OCI-M1 (cell line): ENCODE measurements at regions not wholly inside any gene's neighbourhood (a gene's known extent, or its start where the extent isn't known, plus 50 kb on each side); places are given as distances from the start of the nearest gene placed in this dataset.
"Not testable (repeated sequence)": the region's sequence is repeated elsewhere in the genome, so short reads cannot be mapped to it uniquely, and the experiment has no call there.

Experiments used
- DNase-seq: peaks from one replicate; lab custom pipeline; 2025; lab: John Stamatoyannopoulos, UW

DNA sequence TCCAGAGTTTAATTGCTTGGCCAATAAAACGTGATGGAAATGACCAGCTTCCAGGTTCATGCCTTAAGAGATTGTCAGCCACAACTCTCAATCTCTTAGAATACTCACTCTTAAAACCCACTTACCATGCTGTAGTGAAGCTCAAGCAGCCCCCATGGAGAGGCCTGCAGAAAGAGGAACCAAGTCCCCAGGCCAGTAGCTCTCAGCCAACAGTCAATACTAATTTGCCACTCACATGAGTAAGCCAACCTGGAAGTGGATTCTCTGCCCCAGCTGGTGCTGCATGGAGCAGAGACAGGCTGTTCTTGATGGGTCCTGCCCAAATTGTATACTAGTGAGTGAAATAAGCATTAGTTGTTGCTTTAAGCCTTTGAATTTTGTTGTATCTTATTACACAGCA, 155.9 kb downstream of the OXSM start:
- DNase-seq: peak; percentile 51

GRCh38 chr3:25952133-25952532, 162.2 kb downstream of the OXSM start:
- no peak for DNase-seq

GRCh38 chr3:25957026-25957425, 167.1 kb downstream of the OXSM start:
- DNase-seq: no peak

DNA sequence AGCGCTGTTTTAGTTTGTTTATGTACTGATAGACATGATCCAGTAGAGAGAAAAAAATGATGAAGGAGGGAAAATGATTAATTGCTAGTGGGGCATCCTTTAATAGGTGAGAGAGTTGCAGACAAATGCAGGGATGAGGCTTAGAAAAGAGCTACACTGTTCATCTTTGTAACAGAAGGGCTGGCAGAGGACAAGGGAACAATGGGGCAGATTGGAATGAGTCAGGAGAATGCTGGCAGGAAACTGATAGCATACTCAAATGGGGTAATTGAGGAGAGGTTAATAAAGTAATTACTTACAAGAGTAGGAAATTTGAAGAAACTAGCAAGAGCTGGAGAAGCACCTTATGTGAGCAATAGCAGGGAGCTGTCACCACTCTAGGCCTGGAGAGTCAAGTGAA, 170.9 kb downstream of the OXSM start:
- no peak for DNase-seq

DNA sequence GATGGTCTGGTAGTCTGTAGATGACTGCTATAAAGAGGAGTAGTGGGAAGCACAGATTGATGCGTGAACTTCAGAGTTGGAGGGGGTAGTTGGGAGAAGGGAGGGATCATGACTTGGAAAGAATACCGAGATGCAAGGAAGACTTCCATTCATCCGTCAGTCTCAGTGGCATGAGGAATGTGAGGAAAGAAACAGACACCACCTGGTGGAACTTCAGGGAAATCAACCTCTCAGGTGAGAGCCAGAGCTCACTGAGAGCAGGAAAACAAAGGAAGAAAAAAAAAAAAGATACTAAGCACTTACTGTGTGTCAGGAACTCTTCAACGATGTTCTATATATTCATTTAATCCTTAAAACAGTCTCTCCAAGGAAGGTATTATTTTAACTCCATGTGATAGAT, 172.4 kb downstream of the OXSM start:
- no peak for DNase-seq

GRCh38 chr3:25964141-25964540, 174.3 kb downstream of the OXSM start:
- DNase-seq: no peak

DNA sequence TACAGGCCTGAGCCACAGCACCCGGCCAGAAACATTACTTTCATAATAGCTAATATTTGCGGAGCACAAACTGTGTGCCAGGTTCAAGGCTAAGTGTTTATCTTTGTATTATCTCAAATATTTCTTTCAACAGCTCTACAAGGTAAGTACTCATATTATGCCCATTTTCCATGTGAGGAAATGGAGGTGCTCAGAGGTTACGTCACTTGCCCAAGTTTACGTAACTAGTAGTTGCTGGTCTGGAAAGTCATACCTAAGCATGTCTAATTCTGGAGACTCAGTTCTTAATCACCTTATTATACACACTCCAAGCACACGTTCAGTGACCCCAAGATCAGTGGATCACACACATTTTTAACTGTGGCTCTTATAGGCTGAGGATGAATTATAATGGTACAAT, 177.5 kb downstream of the OXSM start:
- DNase-seq: no peak

- DNase-seq: no peak
Measured at GRCh38 chr3:25971736-25972135, 181.8 kb downstream of the OXSM start.

GRCh38 chr3:25973122-25973521, 183.2 kb downstream of the OXSM start:
- no peak for DNase-seq

GRCh38 chr3:25982756-25983155, 192.9 kb downstream of the OXSM start:
- no peak for DNase-seq

GRCh38 chr3:25985621-25986020, 195.7 kb downstream of the OXSM start:
- DNase-seq: no peak

GRCh38 chr3:25992606-25993005, 202.7 kb downstream of the OXSM start:
- DNase-seq: peak; percentile 10

GRCh38 chr3:26004172-26004571, 214.3 kb downstream of the OXSM start:
- DNase-seq: no peak

- DNase-seq: no peak
Measured at GRCh38 chr3:26011276-26011675, 221.4 kb downstream of the OXSM start.

GRCh38 chr3:26012241-26012745, 222.4 kb downstream of the OXSM start:
- DNase-seq: no peak

DNA sequence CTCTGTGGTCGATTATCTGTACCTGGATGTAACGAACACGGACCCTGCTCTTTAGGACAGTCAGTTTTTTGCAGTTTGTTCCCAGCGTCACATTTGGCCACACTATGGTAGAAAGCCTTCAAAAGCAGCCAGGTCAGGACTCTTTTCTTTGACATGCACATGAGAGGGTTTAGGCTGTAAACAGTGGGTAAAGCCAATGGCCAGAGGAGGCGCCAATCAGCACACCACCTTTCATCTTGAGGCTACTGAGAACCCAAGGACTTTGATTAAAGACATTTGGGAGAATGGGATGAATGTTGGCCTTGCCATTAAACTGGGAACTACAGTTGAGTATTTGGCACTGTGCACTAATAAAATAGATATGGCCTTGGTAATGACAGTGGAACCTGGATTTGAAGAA, 225.9 kb downstream of the OXSM start:
- DNase-seq: no peak

GRCh38 chr3:26018889-26019288, 229.0 kb downstream of the OXSM start:
- DNase-seq: no peak

- not testable (repeated sequence) for DNase-seq
Measured at GRCh38 chr3:26024206-26024605, 234.3 kb downstream of the OXSM start.

DNA sequence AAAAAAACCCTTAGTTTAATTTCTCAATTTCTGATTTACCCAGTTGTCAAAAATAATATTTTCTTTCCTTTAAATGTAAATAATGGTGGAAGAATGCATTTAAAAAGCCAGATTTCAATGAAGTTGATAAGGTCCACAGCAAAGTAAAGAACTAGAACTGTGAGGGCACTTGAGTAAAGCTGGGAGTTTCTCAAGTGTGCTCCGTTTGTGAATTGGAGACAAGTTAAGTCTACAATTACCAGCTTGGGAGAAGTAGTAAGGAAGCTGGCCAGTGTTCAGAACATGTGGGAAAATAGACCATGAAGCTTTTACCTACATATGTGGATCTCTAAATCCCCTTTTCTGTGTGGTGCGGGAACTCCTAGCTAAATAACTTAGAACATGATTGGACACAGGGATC, 239.4 kb downstream of the OXSM start:
- DNase-seq: no peak

DNA sequence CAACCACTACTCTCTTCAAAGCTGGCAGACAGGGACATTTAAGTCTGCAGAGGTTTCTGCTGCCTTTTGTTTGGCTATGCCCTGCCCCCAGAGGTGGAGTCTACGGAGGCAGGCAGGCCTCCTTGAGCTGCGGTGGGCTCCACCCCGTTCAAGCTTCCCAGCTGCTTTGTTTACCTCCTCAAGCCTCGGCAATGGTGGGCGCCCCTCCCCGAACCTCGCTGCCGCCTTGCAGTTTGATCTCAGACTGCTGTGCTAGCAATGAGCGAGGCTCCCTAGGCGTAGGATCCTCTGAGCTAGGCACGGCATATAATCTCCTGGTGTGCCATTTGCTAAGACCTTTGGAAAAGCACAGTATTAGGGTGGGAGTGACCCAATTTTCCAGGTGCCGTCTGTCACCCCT, 252.2 kb downstream of the OXSM start:
- DNase-seq: not testable (repeated sequence)

DNA sequence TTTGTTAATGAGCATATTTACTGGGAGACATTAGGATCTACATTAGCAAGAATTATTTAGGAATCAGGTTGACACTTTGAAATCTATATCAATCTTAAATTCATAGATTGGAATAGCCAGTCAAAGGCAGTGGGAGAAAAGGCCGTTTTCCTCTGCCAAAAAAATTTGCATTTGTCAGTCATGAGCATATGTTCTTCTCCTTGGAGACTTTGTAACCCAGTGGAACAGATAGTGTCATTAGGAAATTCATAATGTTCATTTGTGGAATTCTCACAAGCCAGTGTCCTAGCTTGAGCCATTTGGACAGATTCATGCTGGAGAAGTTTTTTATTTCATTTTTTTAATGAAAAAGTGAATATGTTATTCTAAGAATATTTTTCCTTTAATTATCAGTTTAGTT, 260.1 kb downstream of the OXSM start:
- DNase-seq: no peak

DNA sequence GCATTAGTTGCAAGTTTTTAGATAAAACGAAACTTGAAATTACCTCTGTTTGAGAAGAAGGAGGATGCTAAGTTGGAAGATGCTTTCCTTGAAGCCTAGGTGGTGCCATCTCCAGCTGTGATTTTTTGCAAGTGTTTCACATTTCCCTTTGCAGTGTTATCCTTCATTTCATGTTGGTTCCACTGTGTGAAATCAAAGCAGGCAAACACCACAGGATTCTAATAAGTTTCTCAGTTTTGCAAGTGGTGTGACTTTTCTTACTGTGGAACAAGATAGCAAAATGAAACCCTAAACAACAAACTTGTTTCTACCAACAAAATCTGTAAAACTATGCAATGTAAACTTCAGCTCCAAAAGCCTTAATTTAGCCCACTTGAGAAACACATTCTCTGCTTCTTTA, 260.9 kb downstream of the OXSM start:
- DNase-seq: no peak

DNA sequence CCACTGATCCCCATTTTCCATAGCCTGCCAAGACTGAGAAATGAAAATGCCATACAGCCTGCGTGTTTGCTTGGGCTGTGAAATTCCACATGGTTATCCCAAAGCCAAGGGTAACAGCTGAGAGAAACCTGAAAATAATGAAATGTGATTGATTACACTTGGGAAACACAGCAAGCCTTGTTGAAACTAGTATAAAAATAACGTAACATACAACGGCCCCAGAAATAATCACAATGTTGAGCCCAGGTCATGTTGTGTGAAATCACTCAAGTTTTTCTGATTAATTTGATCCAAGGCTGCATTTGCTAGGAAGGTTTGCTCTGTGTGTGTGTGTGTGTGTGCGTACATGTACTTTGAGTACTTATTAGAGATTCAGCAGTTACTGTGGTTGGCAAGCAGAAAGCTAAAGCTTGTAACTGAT, 269.0 kb downstream of the OXSM start:
- DNase-seq: no peak

DNA sequence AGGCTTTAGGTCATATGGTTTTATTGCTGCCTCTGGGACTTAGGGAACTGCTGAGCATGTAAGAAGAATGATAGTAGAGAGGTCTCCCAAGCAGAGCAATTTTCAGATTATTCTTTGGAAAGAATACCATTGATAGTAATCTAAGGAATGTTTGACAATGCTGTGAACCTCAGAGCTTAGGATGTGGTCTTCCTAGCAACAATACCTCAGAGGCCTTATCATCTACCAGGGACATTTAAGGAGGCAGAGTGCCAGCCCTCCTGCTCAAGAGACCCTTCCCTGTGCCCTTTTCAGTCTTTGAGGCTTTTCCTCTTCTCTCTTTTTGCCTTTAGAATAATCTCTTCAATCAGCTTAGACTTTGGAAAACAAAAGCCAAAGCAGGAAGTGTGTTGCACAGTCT, 272.1 kb downstream of the OXSM start:
- DNase-seq: peak; percentile 24

GRCh38 chr3:26064297-26064696, 274.4 kb downstream of the OXSM start:
- DNase-seq: no peak
